Parathyroid adenoma (tissue), 2 donors: ENCODE measurements at regions not wholly inside any gene's neighbourhood (a gene's known extent, or its start where the extent isn't known, plus 50 kb on each side); places are given as distances from the start of the nearest gene placed in this dataset.

Source experiments
- H2AFZ ChIP-seq: fragments of 300-600 bp; sonication (generic); one replicate; pipeline ENCODE4 v1.7.0; 2017; ENCODE audit warnings: antibody characterized with exemption, mild to moderate bottlenecking
- H3K27ac ChIP-seq: fragments of 300-600 bp; sonication (generic); one replicate; pipeline ENCODE4 v1.7.0; 2017
- H3K27me3 ChIP-seq: fragments of 300-600 bp; sonication (generic); one replicate; pipeline ENCODE4 v1.7.0; 2017; ENCODE audit warnings: low read length; ENCODE audit not compliant: control insufficient read depth, insufficient read depth
- H3K36me3 ChIP-seq: fragments of 300-600 bp; sonication (generic); one replicate; pipeline ENCODE4 v1.7.0; 2017; ENCODE audit warnings: low read length; ENCODE audit not compliant: control insufficient read depth, insufficient read depth
- H3K4me1 ChIP-seq: fragments of 300-600 bp; sonication (generic); one replicate; pipeline ENCODE4 v1.7.0; 2017; ENCODE audit warnings: control low read depth
- H3K4me2 ChIP-seq: fragments of 300-600 bp; sonication (generic); one replicate; pipeline ENCODE4 v1.7.0; 2017; ENCODE audit warnings: low read length
- H3K4me3 ChIP-seq: fragments of 300-600 bp; sonication (generic); one replicate; pipeline ENCODE4 v1.7.0; 2017; ENCODE audit warnings: low read depth, low read length
- H3K79me2 ChIP-seq: fragments of 300-600 bp; sonication (generic); one replicate; pipeline ENCODE4 v1.7.0; 2017; ENCODE audit warnings: control low read depth
- H3K9ac ChIP-seq: fragments of 300-600 bp; sonication (generic); one replicate; pipeline ENCODE4 v1.7.0; 2017; ENCODE audit warnings: mild to moderate bottlenecking
- H3K9me3 ChIP-seq: fragments of 300-600 bp; sonication (generic); one replicate; pipeline ENCODE4 v1.7.0; 2017; ENCODE audit warnings: low read length; ENCODE audit not compliant: control insufficient read depth
- TF ChIP-seq, protein P1 (sequence below): fragments of 300-600 bp; sonication (generic); IDR thresholded peaks from one replicate; pipeline ENCODE4 v1.7.0; 2017; ENCODE audit warnings: antibody characterized with exemption, mild to moderate bottlenecking
- donor health status: primary hyperparathyroidism.

DNA sequence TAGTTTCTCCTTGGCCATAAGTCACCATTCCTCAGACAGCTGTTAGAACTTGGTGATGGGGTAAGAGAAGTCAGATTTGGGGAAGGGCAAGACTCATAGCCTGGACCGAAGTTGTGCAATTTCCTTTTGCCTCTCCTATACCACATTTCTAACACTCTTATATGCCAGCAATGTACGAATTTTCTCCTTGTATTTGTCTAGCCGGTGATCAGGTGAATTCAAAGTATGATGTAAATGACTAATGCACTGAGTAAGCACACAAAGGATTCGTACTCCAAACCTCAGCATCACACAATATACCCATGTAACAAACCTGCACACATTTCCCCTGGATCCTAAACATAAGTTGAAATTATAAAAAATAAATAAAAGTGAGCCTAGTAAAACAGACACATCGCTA is 1143.5 kb upstream of the CELF4 start:
- no peaks in the 10 kb centered on the region for H3K79me2 ChIP-seq
- no peaks in the 10 kb centered on the region for H3K27me3 ChIP-seq
- no peak overlapping the region for H3K4me3 ChIP-seq
- no peak overlapping the region for H2AFZ ChIP-seq
- no peak overlapping the region for H3K9ac ChIP-seq
- H3K4me2 ChIP-seq: no peak overlapping the region
- H3K9me3 ChIP-seq: no peaks in the 10 kb centered on the region
- H3K27ac ChIP-seq: no peak overlapping the region
- H3K36me3 ChIP-seq: no peaks in the 10 kb centered on the region
- TF ChIP-seq, protein P1, sequence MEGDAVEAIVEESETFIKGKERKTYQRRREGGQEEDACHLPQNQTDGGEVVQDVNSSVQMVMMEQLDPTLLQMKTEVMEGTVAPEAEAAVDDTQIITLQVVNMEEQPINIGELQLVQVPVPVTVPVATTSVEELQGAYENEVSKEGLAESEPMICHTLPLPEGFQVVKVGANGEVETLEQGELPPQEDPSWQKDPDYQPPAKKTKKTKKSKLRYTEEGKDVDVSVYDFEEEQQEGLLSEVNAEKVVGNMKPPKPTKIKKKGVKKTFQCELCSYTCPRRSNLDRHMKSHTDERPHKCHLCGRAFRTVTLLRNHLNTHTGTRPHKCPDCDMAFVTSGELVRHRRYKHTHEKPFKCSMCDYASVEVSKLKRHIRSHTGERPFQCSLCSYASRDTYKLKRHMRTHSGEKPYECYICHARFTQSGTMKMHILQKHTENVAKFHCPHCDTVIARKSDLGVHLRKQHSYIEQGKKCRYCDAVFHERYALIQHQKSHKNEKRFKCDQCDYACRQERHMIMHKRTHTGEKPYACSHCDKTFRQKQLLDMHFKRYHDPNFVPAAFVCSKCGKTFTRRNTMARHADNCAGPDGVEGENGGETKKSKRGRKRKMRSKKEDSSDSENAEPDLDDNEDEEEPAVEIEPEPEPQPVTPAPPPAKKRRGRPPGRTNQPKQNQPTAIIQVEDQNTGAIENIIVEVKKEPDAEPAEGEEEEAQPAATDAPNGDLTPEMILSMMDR: no peak
- no peaks in the 10 kb centered on the region for H3K4me1 ChIP-seq

DNA sequence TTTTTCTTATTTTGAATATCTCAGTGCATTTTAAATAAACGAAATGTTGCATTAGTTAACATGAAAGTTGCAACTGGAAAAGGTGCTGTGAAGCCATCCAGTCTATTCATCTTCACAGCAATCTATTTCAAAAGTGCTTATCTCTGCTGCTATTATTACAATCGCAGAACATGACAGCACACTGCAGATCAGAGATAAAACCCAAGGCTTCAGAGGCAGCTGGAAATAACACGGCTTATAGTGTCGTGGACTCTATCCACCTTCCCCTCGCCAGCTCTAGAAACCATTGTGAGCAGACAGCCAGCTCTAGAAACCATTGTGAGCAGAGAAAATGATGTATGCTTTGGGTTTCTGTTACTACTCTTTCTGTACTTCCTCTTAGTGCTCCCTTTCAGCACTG is 1140.8 kb upstream of the CELF4 start:
- TF ChIP-seq, protein P1: no peak
- Histone ChIP-seq H3K4me2 (no peak overlapping the region), H2AFZ (no peak overlapping the region), H3K4me3 (no peak overlapping the region), H3K9ac (no peak overlapping the region), H3K79me2 (no peaks in the 10 kb centered on the region), H3K27me3 (no peaks in the 10 kb centered on the region), H3K27ac (no peak overlapping the region), H3K4me1 (no peaks in the 10 kb centered on the region), H3K9me3 (no peaks in the 10 kb centered on the region), H3K36me3 (no peaks in the 10 kb centered on the region)

DNA sequence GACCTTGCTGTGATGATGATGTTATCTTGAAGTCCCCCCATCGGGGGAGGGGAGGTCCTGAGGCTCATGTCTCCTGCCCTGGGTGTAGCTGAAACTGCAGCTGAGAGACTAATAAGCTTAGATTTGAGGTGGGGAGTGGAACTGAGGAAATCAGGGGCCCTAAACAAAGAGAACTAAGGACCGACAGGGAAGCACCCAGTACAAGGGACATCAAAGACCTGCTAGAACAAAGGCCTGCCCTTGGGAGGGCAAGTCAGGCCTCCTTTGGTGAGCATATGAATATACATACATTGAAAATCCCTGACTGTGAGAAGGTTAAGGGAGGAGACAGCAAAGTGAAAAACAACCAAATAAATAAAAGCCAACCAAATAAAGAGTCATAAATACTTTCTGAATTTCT is 1132.5 kb upstream of the CELF4 start:
- Histone ChIP-seq H3K79me2 (no peaks in the 10 kb centered on the region), H3K27ac (no peak overlapping the region), H3K4me2 (no peak overlapping the region), H3K9me3 (no peaks in the 10 kb centered on the region), H3K27me3 (no peaks in the 10 kb centered on the region), H3K9ac (no peak overlapping the region), H2AFZ (no peak overlapping the region), H3K36me3 (no peaks in the 10 kb centered on the region), H3K4me1 (no peaks in the 10 kb centered on the region), H3K4me3 (no peak overlapping the region)
- TF ChIP-seq, protein P1: no peak

DNA sequence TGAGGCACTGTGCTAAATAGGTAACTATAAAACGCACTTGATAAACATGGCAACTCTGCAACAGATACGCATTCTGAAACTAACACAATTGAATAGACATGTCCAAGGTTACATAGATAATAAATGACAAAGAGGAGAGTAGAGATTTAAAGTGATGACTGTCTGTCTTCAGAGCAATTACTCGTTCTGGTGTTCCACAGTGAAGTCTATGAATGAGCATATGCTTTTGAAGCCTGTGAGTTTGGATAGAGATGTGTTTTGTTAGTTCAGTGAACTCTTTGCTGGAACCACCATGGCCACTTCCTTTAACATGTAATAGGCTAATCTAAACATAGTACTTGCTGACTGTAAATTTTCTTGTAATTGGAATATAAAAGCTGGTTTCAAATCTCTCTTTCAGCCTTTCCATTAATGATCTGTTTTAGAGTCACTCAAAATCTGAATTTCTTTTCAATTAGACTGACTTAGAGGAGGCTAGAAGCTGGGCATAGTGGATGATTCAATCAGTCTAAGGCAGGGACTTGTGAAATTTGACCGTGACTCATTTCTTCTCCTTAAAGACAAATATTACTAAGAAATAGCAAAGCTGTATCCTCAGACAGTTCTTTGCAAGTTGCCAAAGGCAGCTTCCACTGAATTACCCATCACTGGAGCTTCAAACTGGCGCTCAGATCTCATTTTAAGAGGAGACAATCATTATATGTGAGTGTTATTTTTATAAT is 1130.1 kb upstream of the CELF4 start:
- Histone ChIP-seq H3K9me3 (no peaks in the 10 kb centered on the region), H3K4me1 (no peaks in the 10 kb centered on the region), H3K4me3 (no peak overlapping the region), H3K4me2 (no peak overlapping the region), H3K27ac (no peak overlapping the region), H3K79me2 (no peaks in the 10 kb centered on the region), H2AFZ (no peak overlapping the region), H3K27me3 (no peaks in the 10 kb centered on the region), H3K9ac (no peak overlapping the region), H3K36me3 (no peaks in the 10 kb centered on the region)
- TF ChIP-seq, protein P1: no peak

DNA sequence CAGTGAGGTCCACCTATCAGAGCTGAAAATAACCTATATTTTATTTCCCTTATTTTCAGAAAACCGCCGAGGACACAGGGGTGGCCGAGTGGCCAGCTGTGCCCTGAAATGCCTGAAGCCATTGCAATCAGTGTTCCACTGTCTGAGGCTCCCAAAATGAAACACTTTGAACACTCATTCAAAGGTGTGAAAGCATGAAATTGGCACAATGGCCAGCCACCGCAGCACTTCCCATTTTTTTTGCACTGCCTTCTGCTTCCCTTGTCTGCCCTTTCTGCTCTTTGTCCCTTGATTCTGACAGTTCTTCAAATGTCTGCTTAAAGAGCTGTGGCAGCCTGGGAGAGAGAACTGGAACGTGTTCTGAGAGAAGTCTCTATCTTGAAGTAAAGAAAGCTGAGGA is 1127.5 kb upstream of the CELF4 start:
- Histone ChIP-seq H3K9me3 (no peaks in the 10 kb centered on the region), H3K4me1 (no peaks in the 10 kb centered on the region), H3K27me3 (no peaks in the 10 kb centered on the region), H3K9ac (no peak overlapping the region), H3K4me2 (no peak overlapping the region), H3K36me3 (no peaks in the 10 kb centered on the region), H3K4me3 (no peak overlapping the region), H2AFZ (no peak overlapping the region), H3K27ac (no peak overlapping the region), H3K79me2 (no peaks in the 10 kb centered on the region)
- TF ChIP-seq, protein P1: no peak
